Large intestine (tissue), 3 donors: ENCODE measurements at regions not wholly inside any gene's neighbourhood (a gene's known extent, or its start where the extent isn't known, plus 50 kb on each side); places are given as distances from the start of the nearest gene placed in this dataset.
"Not testable (repeated sequence)": the region's sequence is repeated elsewhere in the genome, so short reads cannot be mapped to it uniquely, and the experiment has no call there.

ENCODE experiments used
- DNase-seq, 2 donors: peaks; one replicate each; pipeline versions ENCODE4 v3.0.0 to v3.0.0-alpha.2; 2013
- H3K27ac ChIP-seq: one replicate; pipeline ENCODE4 v1.5.1; 2013; ENCODE audit warnings: low read length
- H3K27me3 ChIP-seq: 2 replicates; pipeline ENCODE4 v1.6.1; 2013; ENCODE audit warnings: low read length; ENCODE audit not compliant: control insufficient read depth, insufficient read depth
- H3K36me3 ChIP-seq: 2 replicates; pipeline ENCODE4 v1.6.1; 2013; ENCODE audit warnings: low read length; ENCODE audit not compliant: control insufficient read depth, insufficient read depth
- H3K4me1 ChIP-seq: one replicate; pipeline ENCODE4 v1.6.1; 2013; ENCODE audit warnings: low read length; ENCODE audit not compliant: control insufficient read depth, insufficient read depth
- H3K4me3 ChIP-seq: one replicate; pipeline ENCODE4 v1.5.1; 2013; ENCODE audit warnings: low read length
- H3K9me3 ChIP-seq: one replicate; pipeline ENCODE4 v1.6.1; 2013; ENCODE audit warnings: mild to moderate bottlenecking, low read depth, low read length, moderate library complexity; ENCODE audit not compliant: control insufficient read depth
- WGBS: methylation state at CpG from one replicate; pipeline ENCODE4 v1.1.5; 2013; ENCODE audit warnings: low lambda C conversion rate; ENCODE audit not compliant: insufficient coverage; 5-methylcytosine and 5-hydroxymethylcytosine counted together

GRCh38 chr10:3958472-3958996, 173.5 kb upstream of the KLF6 start:
- H3K4me3 ChIP-seq: no peak overlapping the region
- no peaks in the 10 kb centered on the region for H3K9me3 ChIP-seq

GRCh38 chr10:3955955-3956617, 171.1 kb upstream of the KLF6 start:
- DNase-seq: no peak
- no CpG with 5 or more reads among the region's 13 CpGs for WGBS
- H3K9me3 ChIP-seq: no peaks in the 10 kb centered on the region
- no peaks in the 10 kb centered on the region for H3K4me1 ChIP-seq
- H3K36me3 ChIP-seq: no peaks in the 10 kb centered on the region
- H3K4me3 ChIP-seq: no peak overlapping the region
- H3K27me3 ChIP-seq: no peaks in the 10 kb centered on the region
- H3K27ac ChIP-seq: no peak overlapping the region

More at GRCh38 chr10:3958472-3958996, 173.5 kb upstream of the KLF6 start:
- H3K27me3 ChIP-seq: no peaks in the 10 kb centered on the region
- no peaks in the 10 kb centered on the region for H3K4me1 ChIP-seq
- WGBS: 100% methylated on average over 2 of the region's 4 CpGs
- no peaks in the 10 kb centered on the region for H3K36me3 ChIP-seq
- H3K27ac ChIP-seq: no peak overlapping the region
- DNase-seq: no peak

- H3K4me3 ChIP-seq: no peak overlapping the region
- no peaks in the 10 kb centered on the region for H3K36me3 ChIP-seq
- H3K27ac ChIP-seq: no peak overlapping the region
- H3K4me1 ChIP-seq: no peaks in the 10 kb centered on the region
- H3K9me3 ChIP-seq: no peaks in the 10 kb centered on the region
- DNase-seq: no peak
- 89% methylated on average over 3 of the region's 13 CpGs for WGBS
- H3K27me3 ChIP-seq: no peaks in the 10 kb centered on the region
These were observed 170.5 kb upstream of the KLF6 start for GRCh38 chr10:3955493-3955892.

GRCh38 chr10:3954615-3955014, 169.6 kb upstream of the KLF6 start:
- WGBS: 67% methylated on average over 1 of the region's 4 CpGs
- no peak overlapping the region for H3K4me3 ChIP-seq
- no peak overlapping the region for H3K27ac ChIP-seq
- H3K36me3 ChIP-seq: no peaks in the 10 kb centered on the region
- no peak for DNase-seq
- no peaks in the 10 kb centered on the region for H3K27me3 ChIP-seq
- H3K9me3 ChIP-seq: no peaks in the 10 kb centered on the region
- H3K4me1 ChIP-seq: no peaks in the 10 kb centered on the region

- not testable (repeated sequence) for H3K36me3 ChIP-seq, DNase-seq
- no CpG with 5 or more reads among the region's 1 CpG for WGBS
These were observed 169.0 kb upstream of the KLF6 start for GRCh38 chr10:3954007-3954406.

GRCh38 chr10:3951993-3952392, 167.0 kb upstream of the KLF6 start:
- H3K9me3 ChIP-seq: no peaks in the 10 kb centered on the region
- no peaks in the 10 kb centered on the region for H3K4me1 ChIP-seq
- no CpG with 5 or more reads among the region's 12 CpGs for WGBS
- no peak overlapping the region for H3K4me3 ChIP-seq
- no peaks in the 10 kb centered on the region for H3K27me3 ChIP-seq
- no peaks in the 10 kb centered on the region for H3K36me3 ChIP-seq
- DNase-seq: no peak
- no peak overlapping the region for H3K27ac ChIP-seq

More at GRCh38 chr10:3954007-3954406, 169.0 kb upstream of the KLF6 start:
- not testable (repeated sequence) for H3K9me3 ChIP-seq, H3K27ac ChIP-seq, H3K4me3 ChIP-seq, H3K4me1 ChIP-seq, H3K27me3 ChIP-seq

GRCh38 chr10:3950676-3951275, 165.8 kb upstream of the KLF6 start:
- no peak for DNase-seq
- H3K27ac ChIP-seq: no peak overlapping the region

GRCh38 chr10:3949711-3950110, 164.7 kb upstream of the KLF6 start:
- no peaks in the 10 kb centered on the region for H3K9me3 ChIP-seq
- H3K4me1 ChIP-seq: no peaks in the 10 kb centered on the region
- no peak overlapping the region for H3K4me3 ChIP-seq
- no peaks in the 10 kb centered on the region for H3K36me3 ChIP-seq
- WGBS: 83% methylated on average over 1 of the region's 10 CpGs
- no peak for DNase-seq
- no peaks in the 10 kb centered on the region for H3K27me3 ChIP-seq
- no peak overlapping the region for H3K27ac ChIP-seq

More at GRCh38 chr10:3950676-3951275, 165.8 kb upstream of the KLF6 start:
- no peaks in the 10 kb centered on the region for H3K4me1 ChIP-seq
- WGBS: 80% methylated on average over 1 of the region's 12 CpGs
- no peaks in the 10 kb centered on the region for H3K27me3 ChIP-seq
- H3K36me3 ChIP-seq: no peaks in the 10 kb centered on the region
- H3K9me3 ChIP-seq: no peaks in the 10 kb centered on the region
- H3K4me3 ChIP-seq: no peak overlapping the region

- H3K4me1 ChIP-seq: no peaks in the 10 kb centered on the region
- no peaks in the 10 kb centered on the region for H3K9me3 ChIP-seq
- H3K27ac ChIP-seq: no peak overlapping the region
- no peak for DNase-seq
- no CpG with 5 or more reads among the region's 9 CpGs for WGBS
- no peaks in the 10 kb centered on the region for H3K27me3 ChIP-seq
- H3K36me3 ChIP-seq: no peaks in the 10 kb centered on the region
- no peak overlapping the region for H3K4me3 ChIP-seq
These were observed 163.8 kb upstream of the KLF6 start for GRCh38 chr10:3948843-3949242.

GRCh38 chr10:3946234-3947229, 161.5 kb upstream of the KLF6 start:
- 87% methylated on average over 3 of the region's 9 CpGs for WGBS
- Histone ChIP-seq H3K27ac (no peak overlapping the region), H3K4me3 (no peak overlapping the region), H3K36me3 (no peaks in the 10 kb centered on the region), H3K4me1 (no peaks in the 10 kb centered on the region), H3K9me3 (no peaks in the 10 kb centered on the region), H3K27me3 (no peaks in the 10 kb centered on the region)
- no peak for DNase-seq
